GM12865 (cell line): ENCODE measurements at regions not wholly inside any gene's neighbourhood (a gene's known extent, or its start where the extent isn't known, plus 50 kb on each side); places are given as distances from the start of the nearest gene placed in this dataset.

ENCODE experiments used
- DNase-seq: peaks from one replicate; pipeline ENCODE4 v3.0.0; 2010; ENCODE audit warnings: low read depth
- H3K4me3 ChIP-seq: 2 replicates; pipeline ENCODE4 v1.5.1; 2011; ENCODE audit warnings: mild to moderate bottlenecking, low read depth, low read length, control low read depth
- CTCF ChIP-seq: IDR thresholded peaks from 2 replicates; pipeline ENCODE4 v1.5.1; 2011; ENCODE audit warnings: low read length, control low read depth, low read depth, inconsistent platforms; ENCODE audit not compliant: insufficient read depth; ENCODE audit errors: missing control alignments

- H3K4me3 ChIP-seq: no peak overlapping the region
- DNase-seq: no peak
- no peak for TF ChIP-seq CTCF
Measured at GRCh38 chr5:106874974-106875373, 795.8 kb downstream of the EFNA5 start.

- TF ChIP-seq CTCF: no peak
- H3K4me3 ChIP-seq: no peak overlapping the region
- no peak for DNase-seq
Measured at GRCh38 chr5:106874531-106874930, 796.2 kb downstream of the EFNA5 start.

- H3K4me3 ChIP-seq: no peak overlapping the region
- no peak for DNase-seq
- no peak for TF ChIP-seq CTCF
Measured at GRCh38 chr5:106873568-106873967, 797.2 kb downstream of the EFNA5 start.

GRCh38 chr5:106865279-106865678, 805.5 kb downstream of the EFNA5 start:
- no peak for DNase-seq
- no peak for TF ChIP-seq CTCF
- no peak overlapping the region for H3K4me3 ChIP-seq

- TF ChIP-seq CTCF: no peak
- peak; percentile 16 for DNase-seq
Measured at GRCh38 chr5:106862450-106863193, 808.1 kb downstream of the EFNA5 start.

GRCh38 chr5:106860398-106861044, 810.2 kb downstream of the EFNA5 start:
- no peak overlapping the region for H3K4me3 ChIP-seq
- DNase-seq: peak; percentile 20
- no peak for TF ChIP-seq CTCF

More at GRCh38 chr5:106862450-106863193, 808.1 kb downstream of the EFNA5 start:
- H3K4me3 ChIP-seq: no peak overlapping the region
